GM12874 (cell line): ENCODE measurements at regions not wholly inside any gene's neighbourhood (a gene's known extent, or its start where the extent isn't known, plus 50 kb on each side); places are given as distances from the start of the nearest gene placed in this dataset.

Experiments used
- TF ChIP-seq, protein P1 (sequence below): IDR thresholded peaks from 2 replicates; pipeline ENCODE4 v1.5.1; 2011; ENCODE audit warnings: low read depth, mild to moderate bottlenecking, control low read depth, low read length, moderate library complexity; ENCODE audit not compliant: insufficient read depth

DNA sequence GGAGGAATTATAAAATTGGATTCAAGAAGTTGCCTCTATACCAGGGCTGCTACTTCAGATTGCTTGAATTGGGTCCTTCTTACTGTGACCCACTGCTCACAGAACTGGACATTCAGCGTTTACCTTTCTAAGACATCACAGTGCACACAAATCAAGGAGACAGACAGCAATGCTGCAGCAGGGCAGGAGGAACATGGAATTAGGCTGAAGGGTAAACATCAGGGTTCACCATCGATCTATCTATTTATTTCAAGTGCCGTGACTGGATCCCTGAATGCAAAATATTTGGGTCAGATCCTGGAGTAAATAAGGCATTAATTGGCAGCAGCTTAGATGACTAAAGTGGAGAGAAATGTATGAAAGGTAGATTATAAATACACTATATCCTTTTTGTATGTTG, 76.9 kb upstream of the HMGA2 start:
- TF ChIP-seq, protein P1, sequence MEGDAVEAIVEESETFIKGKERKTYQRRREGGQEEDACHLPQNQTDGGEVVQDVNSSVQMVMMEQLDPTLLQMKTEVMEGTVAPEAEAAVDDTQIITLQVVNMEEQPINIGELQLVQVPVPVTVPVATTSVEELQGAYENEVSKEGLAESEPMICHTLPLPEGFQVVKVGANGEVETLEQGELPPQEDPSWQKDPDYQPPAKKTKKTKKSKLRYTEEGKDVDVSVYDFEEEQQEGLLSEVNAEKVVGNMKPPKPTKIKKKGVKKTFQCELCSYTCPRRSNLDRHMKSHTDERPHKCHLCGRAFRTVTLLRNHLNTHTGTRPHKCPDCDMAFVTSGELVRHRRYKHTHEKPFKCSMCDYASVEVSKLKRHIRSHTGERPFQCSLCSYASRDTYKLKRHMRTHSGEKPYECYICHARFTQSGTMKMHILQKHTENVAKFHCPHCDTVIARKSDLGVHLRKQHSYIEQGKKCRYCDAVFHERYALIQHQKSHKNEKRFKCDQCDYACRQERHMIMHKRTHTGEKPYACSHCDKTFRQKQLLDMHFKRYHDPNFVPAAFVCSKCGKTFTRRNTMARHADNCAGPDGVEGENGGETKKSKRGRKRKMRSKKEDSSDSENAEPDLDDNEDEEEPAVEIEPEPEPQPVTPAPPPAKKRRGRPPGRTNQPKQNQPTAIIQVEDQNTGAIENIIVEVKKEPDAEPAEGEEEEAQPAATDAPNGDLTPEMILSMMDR, result no peak

DNA sequence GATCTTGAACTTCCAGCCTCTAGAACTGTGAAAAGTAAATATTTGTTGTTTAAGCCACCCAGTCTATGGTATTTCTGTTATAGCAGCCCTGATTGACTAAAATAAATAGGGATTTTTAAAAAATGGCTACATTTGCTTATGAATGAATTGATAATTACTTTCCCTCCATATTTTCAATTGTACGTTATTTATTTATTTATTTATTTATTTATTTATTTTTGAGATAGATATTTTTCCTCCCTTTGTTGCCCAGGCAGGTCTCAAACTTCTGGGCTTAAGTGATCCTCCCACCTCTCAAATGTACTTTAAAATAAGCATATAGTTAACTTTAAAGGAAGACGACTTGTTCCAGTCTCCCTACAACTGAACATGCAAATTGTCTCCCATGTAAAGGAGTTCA, 76.0 kb upstream of the HMGA2 start:
- TF ChIP-seq, protein P1, result no peak

DNA sequence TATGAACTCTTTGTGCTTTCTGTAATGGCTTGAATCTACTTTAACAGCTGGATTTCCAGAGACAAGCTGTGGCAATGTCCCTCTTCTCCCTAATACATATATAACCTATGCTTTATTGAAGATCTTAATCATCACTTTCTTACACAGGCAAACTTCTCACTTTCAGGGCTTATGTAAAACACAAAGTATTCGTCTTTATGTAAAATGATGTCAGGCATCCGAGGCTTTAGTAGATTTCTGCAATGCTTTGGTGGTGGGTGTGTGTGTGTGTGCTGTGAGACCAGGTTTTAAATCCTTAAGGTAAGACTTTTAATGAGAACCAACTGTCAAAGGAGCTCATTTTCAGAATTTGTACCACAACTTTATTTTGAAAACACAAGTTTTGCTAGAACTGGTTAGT, 70.0 kb upstream of the HMGA2 start:
- TF ChIP-seq, protein P1, result no peak

DNA sequence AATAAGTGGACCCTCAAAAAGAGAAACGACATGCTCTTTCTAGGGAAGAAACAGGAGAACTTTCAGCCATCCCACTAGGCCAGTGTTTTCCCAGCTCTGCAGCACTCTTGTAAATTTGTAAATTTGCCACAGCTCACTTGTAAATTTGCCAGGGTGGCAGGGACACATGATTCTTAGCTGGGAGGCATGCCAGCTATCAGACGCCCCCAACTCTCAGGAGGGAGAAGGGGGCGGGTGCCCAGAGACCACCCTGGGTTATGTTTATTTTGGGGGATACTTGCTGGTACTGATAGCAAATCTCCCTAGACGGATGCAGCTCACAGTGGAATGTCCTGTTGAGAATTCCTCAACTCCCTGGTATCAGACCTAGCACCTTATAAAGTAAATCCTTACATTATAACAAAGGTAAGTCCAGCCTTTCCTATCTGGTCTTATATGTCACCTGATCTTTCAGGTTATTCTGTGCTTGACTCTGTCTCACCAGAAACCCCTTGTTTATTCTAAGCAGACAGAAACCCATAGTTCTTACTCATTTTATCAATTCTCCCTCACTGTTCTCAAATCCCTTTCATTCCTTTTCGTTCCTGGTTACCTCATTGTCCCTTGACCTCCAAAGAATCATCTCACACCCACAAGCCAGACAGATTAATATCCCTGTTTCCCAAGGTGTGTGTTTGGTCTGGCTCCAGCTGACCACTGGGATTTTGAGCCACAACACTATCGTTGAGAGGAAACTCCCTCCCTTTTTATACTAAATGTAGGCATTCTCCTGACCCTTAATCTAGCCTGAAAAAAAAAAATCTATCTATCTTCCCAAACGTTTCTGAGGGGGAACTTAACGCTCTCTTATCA, 69.3 kb upstream of the HMGA2 start:
- TF ChIP-seq, protein P1, result no peak

DNA sequence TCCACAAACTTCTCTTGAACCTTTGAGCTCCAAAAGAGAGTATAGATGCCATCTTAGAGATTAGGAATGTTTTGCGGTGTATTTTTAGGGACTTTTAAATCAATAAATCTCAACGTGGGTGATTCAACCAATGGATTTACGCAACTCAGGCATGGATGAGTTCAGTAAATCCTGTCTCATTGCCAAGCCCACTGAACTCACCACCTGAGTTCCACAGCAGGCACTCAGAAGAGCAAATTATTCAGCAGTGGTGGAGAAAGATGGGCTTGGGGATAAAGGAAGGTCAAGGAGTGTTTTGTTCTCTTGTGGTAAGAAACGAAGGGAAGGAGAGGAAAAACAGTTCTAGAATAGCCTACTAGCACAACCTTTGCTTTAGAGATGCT, 68.7 kb upstream of the HMGA2 start:
- TF ChIP-seq, protein P1, result no peak

DNA sequence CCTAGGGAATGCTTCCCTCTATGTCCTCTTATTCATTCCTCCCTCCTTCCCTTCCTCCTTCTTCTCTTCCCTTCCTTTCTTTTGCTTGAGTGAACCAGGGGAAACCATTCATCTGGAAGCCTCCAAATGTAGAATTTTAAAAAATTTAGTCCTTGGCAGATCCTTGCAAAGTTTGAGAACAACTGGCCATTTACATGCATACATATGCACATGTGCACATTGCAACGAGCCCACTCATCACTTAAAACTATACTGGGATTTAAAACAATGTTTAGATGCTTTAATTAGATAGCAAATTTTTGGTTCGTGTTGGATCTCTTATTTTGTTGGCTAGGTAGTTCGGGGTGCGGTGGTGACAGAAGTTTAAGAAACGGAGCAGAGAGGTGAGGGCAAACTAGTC, 68.0 kb upstream of the HMGA2 start:
- TF ChIP-seq, protein P1, result no peak

DNA sequence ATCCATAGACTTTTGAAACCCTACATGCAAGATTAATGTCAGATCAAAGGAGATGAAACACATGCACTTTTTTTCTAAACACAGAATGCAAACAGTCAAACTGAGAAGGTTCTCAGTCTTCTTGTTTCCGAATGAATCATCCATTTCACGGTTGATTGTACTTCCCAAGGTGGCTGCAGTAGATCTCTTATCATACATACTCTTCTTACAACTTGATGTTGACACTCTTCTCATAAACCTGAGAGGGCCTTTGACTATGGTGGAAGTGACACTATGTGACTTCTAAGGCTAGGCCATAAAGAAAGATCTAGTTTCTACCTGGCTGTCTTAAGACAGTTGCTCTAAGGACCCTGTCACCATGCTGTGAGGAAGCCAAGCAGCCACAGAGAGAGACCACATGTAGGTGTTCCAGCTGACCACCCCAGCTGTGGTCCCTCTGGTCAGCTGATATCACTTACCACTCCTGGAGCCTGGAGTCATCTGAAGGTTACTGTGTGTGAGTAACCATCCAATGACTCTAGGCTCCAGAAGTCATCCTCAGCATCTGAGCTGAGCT, 67.2 kb upstream of the HMGA2 start:
- TF ChIP-seq, protein P1, result no peak
